NB4 (cell line): ENCODE measurements at regions not wholly inside any gene's neighbourhood (a gene's known extent, or its start where the extent isn't known, plus 50 kb on each side); places are given as distances from the start of the nearest gene placed in this dataset.
"Not testable (repeated sequence)": the region's sequence is repeated elsewhere in the genome, so short reads cannot be mapped to it uniquely, and the experiment has no call there.

ENCODE experiments used
- DNase-seq: peaks from one replicate; pipeline ENCODE4 v3.0.0; 2010; ENCODE audit warnings: low read depth
- H3K4me3 ChIP-seq: one replicate; pipeline ENCODE4 v1.5.1; 2011; ENCODE audit warnings: mild to moderate bottlenecking, low read depth, low read length, moderate library complexity
- MYC ChIP-seq: IDR thresholded peaks from 2 replicates; pipeline ENCODE4 v1.6.1; 2011; ENCODE audit warnings: low read depth, low read length
- POLR2A ChIP-seq: IDR thresholded peaks from 2 replicates; pipeline ENCODE4 v1.6.1; 2011; ENCODE audit warnings: mild to moderate bottlenecking; ENCODE audit not compliant: insufficient read length; ENCODE audit errors: extremely low read depth
- TF ChIP-seq, protein P1 (sequence below): IDR thresholded peaks from 2 replicates; pipeline ENCODE4 v1.6.1; 2011; ENCODE audit warnings: low read depth, low read length
- TF ChIP-seq, protein P2 (sequence below): IDR thresholded peaks from one replicate; pipeline ENCODE4 v1.5.1; 2012; ENCODE audit warnings: low read depth, low read length

DNA sequence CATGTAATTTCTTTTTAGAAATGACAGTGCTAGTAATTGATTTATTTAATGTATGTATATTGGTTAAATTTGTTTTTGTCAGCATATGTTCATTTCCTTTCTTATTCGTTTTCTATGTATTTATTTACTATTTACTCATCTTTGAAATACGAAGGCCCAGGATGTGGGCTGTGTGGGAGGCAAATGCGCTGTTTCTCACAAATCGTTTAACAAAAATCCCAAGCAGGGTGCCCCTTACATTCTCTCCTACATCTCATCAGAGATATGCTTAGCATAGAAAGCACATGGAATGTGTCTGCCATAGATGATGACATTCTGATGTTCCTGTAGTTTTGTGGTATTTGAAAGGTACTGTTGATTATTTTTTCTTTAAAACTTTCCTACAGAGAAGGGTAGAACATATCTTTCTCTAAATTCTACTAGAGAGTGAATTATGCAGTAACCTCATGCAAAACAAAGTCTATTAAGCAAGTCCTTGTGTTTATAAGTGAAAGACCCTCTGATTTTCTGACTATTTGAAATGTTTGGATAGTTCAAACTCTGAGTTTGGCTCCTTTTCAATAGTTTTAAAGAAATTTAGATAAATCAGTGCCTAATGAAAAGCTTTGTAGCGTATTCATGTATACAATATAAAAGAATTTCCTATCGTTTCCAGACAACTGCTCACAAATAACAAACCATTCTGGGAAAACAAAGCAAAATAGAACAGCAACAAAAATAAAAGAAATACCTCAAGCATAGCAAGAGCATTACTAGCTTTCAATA, 111.1 kb upstream of the VGLL3 start:
- no peak overlapping the region for H3K4me3 ChIP-seq
- no peak for DNase-seq
- no peak for TF ChIP-seq POLR2A
- TF ChIP-seq, protein P1, sequence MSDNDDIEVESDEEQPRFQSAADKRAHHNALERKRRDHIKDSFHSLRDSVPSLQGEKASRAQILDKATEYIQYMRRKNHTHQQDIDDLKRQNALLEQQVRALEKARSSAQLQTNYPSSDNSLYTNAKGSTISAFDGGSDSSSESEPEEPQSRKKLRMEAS, result no peak
- TF ChIP-seq MYC, result no peak
- TF ChIP-seq, protein P2, sequence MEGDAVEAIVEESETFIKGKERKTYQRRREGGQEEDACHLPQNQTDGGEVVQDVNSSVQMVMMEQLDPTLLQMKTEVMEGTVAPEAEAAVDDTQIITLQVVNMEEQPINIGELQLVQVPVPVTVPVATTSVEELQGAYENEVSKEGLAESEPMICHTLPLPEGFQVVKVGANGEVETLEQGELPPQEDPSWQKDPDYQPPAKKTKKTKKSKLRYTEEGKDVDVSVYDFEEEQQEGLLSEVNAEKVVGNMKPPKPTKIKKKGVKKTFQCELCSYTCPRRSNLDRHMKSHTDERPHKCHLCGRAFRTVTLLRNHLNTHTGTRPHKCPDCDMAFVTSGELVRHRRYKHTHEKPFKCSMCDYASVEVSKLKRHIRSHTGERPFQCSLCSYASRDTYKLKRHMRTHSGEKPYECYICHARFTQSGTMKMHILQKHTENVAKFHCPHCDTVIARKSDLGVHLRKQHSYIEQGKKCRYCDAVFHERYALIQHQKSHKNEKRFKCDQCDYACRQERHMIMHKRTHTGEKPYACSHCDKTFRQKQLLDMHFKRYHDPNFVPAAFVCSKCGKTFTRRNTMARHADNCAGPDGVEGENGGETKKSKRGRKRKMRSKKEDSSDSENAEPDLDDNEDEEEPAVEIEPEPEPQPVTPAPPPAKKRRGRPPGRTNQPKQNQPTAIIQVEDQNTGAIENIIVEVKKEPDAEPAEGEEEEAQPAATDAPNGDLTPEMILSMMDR, result no peak

DNA sequence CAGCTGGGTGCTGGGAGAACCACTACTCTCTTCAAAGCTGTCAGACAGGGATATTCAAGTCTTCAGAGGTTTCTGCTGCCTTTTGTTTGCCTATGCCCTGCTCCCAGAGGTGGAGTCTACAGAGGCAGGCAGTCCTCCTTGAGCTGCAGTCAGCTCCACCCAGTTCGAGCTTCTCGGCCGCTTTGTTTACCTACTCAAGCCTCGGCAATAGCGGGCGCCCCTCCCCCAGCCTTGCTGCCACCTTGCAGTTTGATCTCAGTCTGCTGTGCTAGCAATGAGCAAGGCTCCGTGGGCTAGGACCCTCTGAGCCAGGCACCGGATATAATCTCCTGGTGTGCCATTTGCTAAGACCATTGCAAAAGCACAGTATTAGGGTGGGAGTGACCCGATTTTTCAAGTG, 106.8 kb upstream of the VGLL3 start:
- not testable (repeated sequence) for DNase-seq, H3K4me3 ChIP-seq

DNA sequence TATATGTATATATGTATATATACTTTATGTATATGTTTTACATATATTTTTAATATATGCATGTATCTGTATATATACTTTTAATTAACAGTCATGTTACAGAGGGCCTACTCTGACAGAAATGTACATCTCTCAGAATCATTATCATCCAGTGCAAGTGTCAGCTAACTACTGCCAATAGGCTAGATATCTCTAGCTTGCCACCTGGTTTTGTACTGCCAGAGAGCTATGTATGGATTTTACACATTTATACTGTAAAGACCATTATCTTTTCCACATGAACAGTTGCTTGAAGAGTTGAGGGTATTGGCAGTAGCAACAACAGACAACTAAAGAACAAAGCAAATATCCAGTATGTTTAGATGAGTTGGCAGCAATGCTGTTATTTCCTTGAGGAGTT, 99.7 kb upstream of the VGLL3 start:
- TF ChIP-seq POLR2A (no peak), MYC (no peak)
- TF ChIP-seq, protein P2, result no peak
- TF ChIP-seq, protein P1, result no peak
- DNase-seq, result no peak
- H3K4me3 ChIP-seq, result no peak overlapping the region

DNA sequence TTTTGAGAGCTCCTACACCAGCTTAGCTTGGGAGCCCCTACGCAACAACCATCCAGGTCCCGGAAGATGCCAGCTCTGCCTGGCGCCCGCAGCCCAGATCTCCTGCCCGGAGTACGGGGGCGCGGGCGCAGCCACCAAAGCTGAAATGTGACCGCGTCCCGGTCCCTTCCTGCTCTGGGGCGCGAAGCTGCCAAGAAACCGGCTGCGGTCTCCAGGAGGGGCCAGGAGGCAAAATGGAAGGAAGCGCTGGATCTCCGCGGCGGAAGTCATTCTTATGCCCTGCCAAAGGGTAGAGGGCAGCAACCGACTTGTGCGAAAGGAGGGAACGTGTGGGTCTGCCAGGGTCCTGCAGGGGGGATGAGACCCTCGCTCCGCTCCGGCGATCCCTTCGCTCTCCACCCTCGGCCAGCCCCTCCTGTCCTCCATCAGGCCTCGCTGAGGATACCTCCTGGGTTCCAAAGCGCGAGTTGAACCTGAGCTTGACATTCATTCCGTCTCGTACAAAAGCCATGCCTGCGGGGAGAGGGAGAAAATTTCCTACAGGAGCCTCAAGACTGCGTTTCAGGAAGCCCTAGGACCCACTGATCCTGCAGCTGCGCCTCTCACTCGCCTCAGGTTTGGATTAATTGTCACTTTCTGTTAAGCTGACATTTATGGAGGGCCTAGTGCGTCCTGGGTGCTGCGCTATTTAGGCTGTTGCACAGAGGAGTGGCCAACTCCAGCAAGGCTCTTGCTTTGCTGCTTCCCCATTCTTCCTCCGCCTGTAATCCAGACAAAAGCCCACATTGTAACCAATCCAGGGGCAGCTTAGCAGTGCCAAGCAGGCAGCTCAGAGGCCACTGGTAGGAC, 98.3 kb upstream of the VGLL3 start:
- no peak for DNase-seq
- no peak overlapping the region for H3K4me3 ChIP-seq
- no peak for TF ChIP-seq POLR2A
- no peak for TF ChIP-seq MYC
- TF ChIP-seq, protein P2, result no peak
- TF ChIP-seq, protein P1, result no peak

DNA sequence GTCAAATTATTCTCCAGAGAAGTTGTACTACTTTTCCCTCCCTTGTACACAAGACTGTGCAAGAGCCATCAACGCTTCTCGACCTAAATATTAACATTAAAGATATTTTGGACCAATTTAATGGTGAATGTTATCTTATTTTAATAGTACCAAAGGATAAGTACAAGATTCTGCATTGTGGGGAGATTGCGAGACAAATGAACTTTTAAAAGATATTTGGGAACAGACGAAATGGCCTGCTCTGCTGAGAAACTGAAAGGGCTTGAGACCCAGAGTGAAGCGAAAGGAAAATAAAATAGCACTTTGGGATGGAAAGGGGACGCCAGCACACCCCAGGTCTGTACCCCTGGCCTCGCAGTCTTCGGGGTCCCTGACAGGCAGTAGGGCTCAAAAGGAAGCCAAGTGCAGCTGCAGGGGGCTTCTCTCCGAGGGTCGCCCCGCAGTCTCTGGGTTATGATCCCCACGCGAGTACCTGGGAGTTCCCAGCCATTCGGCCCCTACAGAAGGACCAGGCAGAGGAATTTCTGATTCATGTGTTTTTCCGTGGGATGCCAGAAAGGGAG, 97.6 kb upstream of the VGLL3 start:
- TF ChIP-seq POLR2A, result no peak
- TF ChIP-seq, protein P1, result no peak
- no peak for TF ChIP-seq MYC
- DNase-seq, result no peak
- H3K4me3 ChIP-seq, result no peak overlapping the region

DNA sequence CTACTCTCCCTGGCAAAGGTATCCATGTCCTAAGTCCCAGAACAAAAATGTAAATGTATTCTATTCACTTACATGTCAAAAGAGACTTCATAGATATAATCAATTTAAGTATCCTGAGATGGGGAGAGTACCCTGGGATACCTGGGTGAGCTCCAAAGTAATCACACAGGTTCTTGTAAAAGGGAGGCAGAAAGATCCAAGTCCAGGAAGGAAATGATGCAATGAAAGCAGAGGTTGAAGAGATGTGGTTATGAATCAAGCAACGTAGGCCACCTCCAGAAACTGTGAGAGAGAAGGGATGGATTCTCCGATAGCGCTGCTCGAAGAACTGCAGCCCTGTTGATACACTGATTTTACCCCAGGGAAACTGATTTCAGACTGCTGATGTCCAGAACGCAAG, 93.9 kb upstream of the VGLL3 start:
- no peak for TF ChIP-seq MYC
- TF ChIP-seq, protein P2, result no peak
- TF ChIP-seq POLR2A, result no peak
- TF ChIP-seq, protein P1, result no peak
- no peak for DNase-seq
- no peak overlapping the region for H3K4me3 ChIP-seq
